Osteocyte (in vitro differentiated cells): ENCODE measurements at regions not wholly inside any gene's neighbourhood (a gene's known extent, or its start where the extent isn't known, plus 50 kb on each side); places are given as distances from the start of the nearest gene placed in this dataset.
A peak's percentile ranks its signal among the peaks of the same experiment; 100 is the strongest.
"Not testable (repeated sequence)": the region's sequence is repeated elsewhere in the genome, so short reads cannot be mapped to it uniquely, and the experiment has no call there.

Experiments used
- DNase-seq: peaks from one replicate; pipeline ENCODE4 v3.0.0; 2021; ENCODE audit warnings: mixed read lengths; ENCODE audit not compliant: unreplicated experiment; ENCODE audit errors: extremely low spot score
- H3K27ac Mint-ChIP-seq: one replicate; pipeline ENCODE4 v1.8.0; 2021; ENCODE audit warnings: mild to moderate bottlenecking, mixed read lengths; ENCODE audit not compliant: unreplicated experiment
- H3K27me3 Mint-ChIP-seq: one replicate; pipeline ENCODE4 v1.8.0; 2021; ENCODE audit warnings: mixed read lengths; ENCODE audit not compliant: unreplicated experiment
- H3K36me3 Mint-ChIP-seq: one replicate; pipeline ENCODE4 v1.8.0; 2021; ENCODE audit warnings: mixed read lengths; ENCODE audit not compliant: unreplicated experiment
- H3K4me1 Mint-ChIP-seq: one replicate; pipeline ENCODE4 v1.8.0; 2021; ENCODE audit warnings: mixed read lengths; ENCODE audit not compliant: unreplicated experiment
- H3K4me3 Mint-ChIP-seq: one replicate; pipeline ENCODE4 v1.8.0; 2021; ENCODE audit warnings: mild to moderate bottlenecking, moderate library complexity, mixed read lengths; ENCODE audit not compliant: unreplicated experiment
- H3K9me3 Mint-ChIP-seq: one replicate; pipeline ENCODE4 v1.8.0; 2021; ENCODE audit warnings: mixed read lengths; ENCODE audit not compliant: unreplicated experiment
- TF ChIP-seq, protein P1 (sequence below): fragments of 200-600 bp; sonication (generic); IDR thresholded peaks from 2 replicates; pipeline ENCODE4 v1.5.0; 2021; ENCODE audit warnings: antibody characterized with exemption, mild to moderate bottlenecking, moderate library complexity

DNA sequence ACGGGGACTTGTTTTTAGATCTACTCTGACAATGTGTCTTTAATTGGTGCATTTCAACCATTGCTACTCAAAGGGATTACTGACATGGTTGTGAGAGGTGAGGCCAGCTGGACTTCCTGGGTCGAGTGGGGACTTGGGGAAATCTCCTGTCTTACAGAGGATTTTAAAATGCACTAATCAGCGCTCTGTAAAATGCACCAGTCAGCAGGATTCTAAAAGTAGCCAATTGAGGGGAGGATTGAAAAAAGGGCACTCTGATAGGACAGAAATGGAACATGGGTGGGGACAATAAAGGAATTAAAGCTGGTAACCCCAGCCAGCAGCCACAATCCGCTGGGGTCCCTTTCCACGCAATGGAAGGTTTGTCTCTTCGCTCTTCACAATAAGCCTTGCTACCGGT lies 122.5 kb upstream of the SNRPN start:
- DNase-seq = no peak
- Mint-ChIP-seq H3K9me3 (peaks cover 48% of the 10 kb centered on the region), H3K27ac (no peak overlapping the region), H3K4me3 (no peak overlapping the region), H3K4me1 (no peaks in the 10 kb centered on the region), H3K27me3 (no peaks in the 10 kb centered on the region), H3K36me3 (no peaks in the 10 kb centered on the region)
- TF ChIP-seq, protein P1, sequence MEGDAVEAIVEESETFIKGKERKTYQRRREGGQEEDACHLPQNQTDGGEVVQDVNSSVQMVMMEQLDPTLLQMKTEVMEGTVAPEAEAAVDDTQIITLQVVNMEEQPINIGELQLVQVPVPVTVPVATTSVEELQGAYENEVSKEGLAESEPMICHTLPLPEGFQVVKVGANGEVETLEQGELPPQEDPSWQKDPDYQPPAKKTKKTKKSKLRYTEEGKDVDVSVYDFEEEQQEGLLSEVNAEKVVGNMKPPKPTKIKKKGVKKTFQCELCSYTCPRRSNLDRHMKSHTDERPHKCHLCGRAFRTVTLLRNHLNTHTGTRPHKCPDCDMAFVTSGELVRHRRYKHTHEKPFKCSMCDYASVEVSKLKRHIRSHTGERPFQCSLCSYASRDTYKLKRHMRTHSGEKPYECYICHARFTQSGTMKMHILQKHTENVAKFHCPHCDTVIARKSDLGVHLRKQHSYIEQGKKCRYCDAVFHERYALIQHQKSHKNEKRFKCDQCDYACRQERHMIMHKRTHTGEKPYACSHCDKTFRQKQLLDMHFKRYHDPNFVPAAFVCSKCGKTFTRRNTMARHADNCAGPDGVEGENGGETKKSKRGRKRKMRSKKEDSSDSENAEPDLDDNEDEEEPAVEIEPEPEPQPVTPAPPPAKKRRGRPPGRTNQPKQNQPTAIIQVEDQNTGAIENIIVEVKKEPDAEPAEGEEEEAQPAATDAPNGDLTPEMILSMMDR = no peak

DNA sequence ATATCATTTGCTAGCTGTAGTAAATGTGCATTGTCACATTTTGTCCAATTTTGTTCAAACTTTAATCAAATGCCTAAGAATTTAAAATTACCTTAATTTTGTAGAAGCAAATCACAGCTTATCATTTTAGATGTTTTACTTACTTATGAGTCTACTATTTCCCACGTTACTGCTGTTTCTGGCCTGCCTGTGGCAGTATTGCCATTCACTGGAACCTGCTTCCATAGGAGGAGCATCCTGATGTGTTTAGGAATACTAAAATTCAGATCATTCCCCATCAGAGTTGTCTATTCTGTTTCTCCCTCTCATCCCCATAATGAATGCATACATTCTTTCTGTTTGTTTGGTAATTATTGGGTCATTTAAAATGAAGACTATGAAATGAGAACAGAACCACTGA lies 119.5 kb upstream of the SNRPN start:
- TF ChIP-seq, protein P1 = no peak
- no peak for DNase-seq
- Mint-ChIP-seq H3K27ac (no peak overlapping the region), H3K4me3 (no peak overlapping the region), H3K4me1 (no peaks in the 10 kb centered on the region), H3K9me3 (peaks cover 35% of the 10 kb centered on the region), H3K27me3 (no peaks in the 10 kb centered on the region), H3K36me3 (no peaks in the 10 kb centered on the region)

DNA sequence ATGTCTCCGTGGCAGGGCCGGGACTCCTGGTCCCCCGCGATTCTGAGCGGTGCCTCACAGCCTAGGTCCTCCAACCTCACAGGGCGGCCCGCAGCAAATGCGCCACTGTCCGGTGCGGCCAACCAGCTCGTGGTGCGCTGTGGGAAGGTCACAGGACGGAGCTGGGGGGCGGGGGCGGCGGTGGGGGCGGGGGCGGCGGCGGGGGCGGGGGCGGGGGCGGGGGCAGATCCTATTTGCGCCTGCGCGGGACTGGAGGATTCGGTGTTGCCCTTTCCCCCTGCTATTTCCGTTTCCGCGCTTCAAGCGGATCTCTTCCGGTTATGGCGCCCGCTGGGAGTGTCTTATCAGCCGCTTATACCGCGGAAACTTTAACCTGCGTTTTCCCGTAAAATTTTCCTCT lies 106.7 kb upstream of the SNRPN start:
- Mint-ChIP-seq H3K4me1 (no peaks in the 10 kb centered on the region), H3K27ac (peak overlapping the region; percentile 34), H3K36me3 (no peaks in the 10 kb centered on the region), H3K27me3 (no peaks in the 10 kb centered on the region), H3K4me3 (peak overlapping the region; percentile 58), H3K9me3 (peaks cover 29% of the 10 kb centered on the region)
- no peak for DNase-seq
- TF ChIP-seq, protein P1 = no peak

DNA sequence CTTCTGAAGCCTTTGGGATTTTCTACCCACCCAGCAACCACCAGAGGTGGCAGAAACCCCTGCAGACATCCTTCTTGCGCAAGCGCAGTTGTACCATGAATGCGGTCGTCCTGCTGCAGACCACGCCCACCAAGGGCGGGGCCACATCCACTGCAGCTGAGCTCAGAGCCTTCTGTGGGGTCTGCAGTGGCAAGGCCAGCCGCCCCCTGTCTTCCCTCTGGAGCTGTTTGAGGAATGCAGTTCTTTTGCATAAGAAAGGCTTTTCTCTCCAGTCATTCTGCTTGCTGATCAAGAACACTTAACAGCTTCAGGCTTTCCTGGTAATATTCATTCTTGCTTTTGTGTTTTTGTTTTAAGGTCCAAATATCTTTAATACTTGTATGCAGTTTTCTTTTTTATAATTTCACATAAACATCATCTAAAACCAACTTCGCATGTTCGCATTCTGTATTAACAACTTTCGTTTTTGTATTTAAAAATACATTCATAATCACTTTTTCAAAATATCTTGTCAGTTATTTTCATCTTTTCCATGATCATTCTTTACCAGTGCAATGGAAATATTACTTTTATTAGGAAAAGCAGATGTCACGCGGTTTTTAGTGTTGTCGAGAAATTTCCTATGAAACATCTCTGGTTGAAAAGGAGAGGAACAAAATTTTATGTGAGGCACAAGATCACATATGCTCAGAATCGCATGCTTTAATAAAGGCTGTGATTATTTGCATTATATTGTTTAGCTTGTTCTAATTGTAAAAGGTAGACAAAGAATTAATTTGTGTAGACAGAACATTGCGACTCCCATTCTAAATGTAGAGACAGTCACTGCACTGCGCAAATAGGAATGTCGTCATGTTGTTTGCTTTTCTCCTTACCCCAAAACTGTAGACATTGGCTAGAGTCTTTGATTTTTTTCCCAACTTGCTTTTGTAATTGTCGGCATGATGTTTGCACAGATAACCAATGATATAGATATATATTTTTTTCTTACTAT lies 98.1 kb upstream of the SNRPN start:
- TF ChIP-seq, protein P1 = no peak
- peaks cover 40% of the 10 kb centered on the region for H3K9me3 Mint-ChIP-seq
- H3K4me3 Mint-ChIP-seq = no peak overlapping the region
- no peaks in the 10 kb centered on the region for H3K27me3 Mint-ChIP-seq
- DNase-seq = no peak
- no peak overlapping the region for H3K27ac Mint-ChIP-seq
- no peaks in the 10 kb centered on the region for H3K4me1 Mint-ChIP-seq
- no peaks in the 10 kb centered on the region for H3K36me3 Mint-ChIP-seq

DNA sequence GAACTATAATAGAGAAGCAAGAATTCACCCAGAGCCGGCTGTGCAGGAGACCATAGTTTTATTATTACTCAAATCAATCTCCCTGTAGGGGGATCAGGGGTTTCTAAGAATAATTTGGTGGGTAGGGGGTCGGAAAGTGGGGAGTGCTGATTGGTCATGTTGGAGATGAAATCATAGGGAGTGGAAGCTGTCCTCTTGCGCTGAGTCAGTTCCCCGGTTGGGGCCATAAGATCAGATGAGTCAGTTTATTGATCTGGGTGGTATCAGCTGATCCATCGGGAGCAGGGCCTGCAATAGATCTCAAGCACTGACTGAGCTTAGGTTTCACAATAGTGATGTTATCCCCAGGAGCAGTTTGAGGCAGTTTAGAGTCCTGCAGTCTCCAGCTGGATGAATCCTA lies 97.0 kb upstream of the SNRPN start:
- no peak for DNase-seq
- no peak overlapping the region for H3K4me3 Mint-ChIP-seq
- H3K36me3 Mint-ChIP-seq = no peaks in the 10 kb centered on the region
- TF ChIP-seq, protein P1 = no peak
- no peak overlapping the region for H3K27ac Mint-ChIP-seq
- peaks cover 40% of the 10 kb centered on the region for H3K9me3 Mint-ChIP-seq
- no peaks in the 10 kb centered on the region for H3K27me3 Mint-ChIP-seq
- no peaks in the 10 kb centered on the region for H3K4me1 Mint-ChIP-seq

DNA sequence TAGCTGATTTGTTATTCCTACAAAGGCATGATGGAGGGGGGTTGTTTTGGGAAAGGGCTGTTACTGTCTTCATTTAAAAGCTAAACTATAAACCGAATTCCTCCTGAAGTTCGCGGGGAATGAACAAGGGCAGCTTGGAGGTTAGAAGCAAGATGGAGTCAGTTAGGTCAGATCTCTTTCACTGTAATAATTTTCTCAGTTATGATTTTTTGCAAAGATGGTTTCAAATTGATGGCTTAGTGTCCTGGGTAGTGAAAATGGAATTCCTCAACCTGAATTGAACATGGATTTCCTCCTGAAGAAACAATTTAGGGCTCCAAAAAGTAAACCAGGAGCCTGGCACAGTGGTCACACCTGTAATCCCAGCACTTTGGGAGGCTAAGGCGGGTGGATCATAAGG lies 96.6 kb upstream of the SNRPN start:
- not testable (repeated sequence) for H3K4me1 Mint-ChIP-seq, H3K4me3 Mint-ChIP-seq, H3K27me3 Mint-ChIP-seq, DNase-seq, H3K36me3 Mint-ChIP-seq, H3K27ac Mint-ChIP-seq
- H3K9me3 Mint-ChIP-seq = peaks cover 42% of the 10 kb centered on the region
